ENCODE measurements at regions not wholly inside any gene's neighbourhood (a gene's known extent, or its start where the extent isn't known, plus 50 kb on each side); places are given as distances from the start of the nearest gene placed in this dataset.

- DNase-seq (ENCODE audit: low read depth in 2 of 2), result no peak
Measured at GRCh38 chr4:42747971-42748370, 91.1 kb upstream of the ATP8A1 start.

- DNase-seq (ENCODE audit: low read depth in 2 of 2), result no peak
Measured at GRCh38 chr4:42736527-42737195, 79.8 kb upstream of the ATP8A1 start.

- DNase-seq (ENCODE audit: low read depth in 2 of 2), result no peak
Measured at GRCh38 chr4:42733380-42733779, 76.5 kb upstream of the ATP8A1 start.

GRCh38 chr4:42732776-42733175 lies 75.9 kb upstream of the ATP8A1 start:
- no peak for DNase-seq (ENCODE audit: low read depth in 2 of 2)

GRCh38 chr4:42729505-42730237 lies 72.8 kb upstream of the ATP8A1 start:
- DNase-seq (ENCODE audit: low read depth in 2 of 2), result no peak

GRCh38 chr4:42724451-42724850 lies 67.5 kb upstream of the ATP8A1 start:
- DNase-seq (ENCODE audit: low read depth in 2 of 2), result no peak

GRCh38 chr4:42720533-42720932 lies 63.6 kb upstream of the ATP8A1 start:
- no peak for DNase-seq (ENCODE audit: low read depth in 2 of 2)

GRCh38 chr4:42719257-42719656 lies 62.4 kb upstream of the ATP8A1 start:
- no peak for DNase-seq (ENCODE audit: low read depth in 2 of 2)

GRCh38 chr4:42718336-42718735 lies 61.4 kb upstream of the ATP8A1 start:
- no peak for DNase-seq (ENCODE audit: low read depth in 2 of 2)

- DNase-seq (ENCODE audit: low read depth in 2 of 2), result no peak
Measured at GRCh38 chr4:42716996-42717395, 60.1 kb upstream of the ATP8A1 start.

GRCh38 chr4:42715807-42716482 lies 59.0 kb upstream of the ATP8A1 start:
- no peak for DNase-seq (ENCODE audit: low read depth in 2 of 2)

- DNase-seq (ENCODE audit: low read depth in 2 of 2), result no peak
Measured at GRCh38 chr4:42713391-42713790, 56.5 kb upstream of the ATP8A1 start.

GRCh38 chr4:42712854-42713253 lies 55.9 kb upstream of the ATP8A1 start:
- no peak for DNase-seq (ENCODE audit: low read depth in 2 of 2)

- DNase-seq (ENCODE audit: low read depth in 2 of 2), result no peak
Measured at GRCh38 chr4:42711496-42711895, 54.6 kb upstream of the ATP8A1 start.

GRCh38 chr4:42710761-42711160 lies 53.9 kb upstream of the ATP8A1 start:
- no peak for DNase-seq (ENCODE audit: low read depth in 2 of 2)

- DNase-seq (ENCODE audit: low read depth in 2 of 2), result no peak
Measured at GRCh38 chr4:42710329-42710728, 53.4 kb upstream of the ATP8A1 start.

- DNase-seq (ENCODE audit: low read depth in 2 of 2), result no peak
Measured at GRCh38 chr4:42709392-42710065, 52.6 kb upstream of the ATP8A1 start.

GRCh38 chr4:42708625-42709024 lies 51.7 kb upstream of the ATP8A1 start:
- no peak for DNase-seq (ENCODE audit: low read depth in 2 of 2)

All from stimulated activated CD4-positive, alpha-beta T cell treated with anti-CD3 and anti-CD28 coated beads, Interleukin-12 subunit alpha, Interleukin-12 subunit beta, amount 100 ng/mL, for 24 hours (primary cell).